NCI-H748 (cell line): ENCODE measurements at regions not wholly inside any gene's neighbourhood (a gene's known extent, or its start where the extent isn't known, plus 50 kb on each side); places are given as distances from the start of the nearest gene placed in this dataset.
"Not testable (repeated sequence)": the region's sequence is repeated elsewhere in the genome, so short reads cannot be mapped to it uniquely, and the experiment has no call there.

Experiments
- DNase-seq: peaks from one replicate; lab custom pipeline; 2025; ENCODE audit not compliant: unreplicated experiment; lab: John Stamatoyannopoulos, UW

GRCh38 chr11:67805253-67806126 lies 131.1 kb upstream of the ALDH3B2 start:
- DNase-seq = peak; percentile 96

- DNase-seq = peak; percentile 21
Measured at GRCh38 chr11:67804435-67805252, 130.2 kb upstream of the ALDH3B2 start.

GRCh38 chr11:67803519-67803918 lies 129.1 kb upstream of the ALDH3B2 start:
- not testable (repeated sequence) for DNase-seq

- not testable (repeated sequence) for DNase-seq
Measured at GRCh38 chr11:67803055-67803454, 128.6 kb upstream of the ALDH3B2 start.

GRCh38 chr11:67802623-67803022 lies 128.2 kb upstream of the ALDH3B2 start:
- not testable (repeated sequence) for DNase-seq

- not testable (repeated sequence) for DNase-seq
Measured at GRCh38 chr11:67801397-67801796, 127.0 kb upstream of the ALDH3B2 start.

GRCh38 chr11:67800591-67800990 lies 126.2 kb upstream of the ALDH3B2 start:
- DNase-seq = not testable (repeated sequence)

- DNase-seq = not testable (repeated sequence)
Measured at GRCh38 chr11:67799808-67800207, 125.4 kb upstream of the ALDH3B2 start.

- DNase-seq = not testable (repeated sequence)
Measured at GRCh38 chr11:67797726-67798521, 123.5 kb upstream of the ALDH3B2 start.

GRCh38 chr11:67795746-67796145 lies 121.3 kb upstream of the ALDH3B2 start:
- no peak for DNase-seq

GRCh38 chr11:67793750-67794149 lies 119.3 kb upstream of the ALDH3B2 start:
- DNase-seq = not testable (repeated sequence)

GRCh38 chr11:67792273-67792990 lies 118.0 kb upstream of the ALDH3B2 start:
- peak; percentile 63 for DNase-seq

- peak; percentile 43 for DNase-seq
Measured at GRCh38 chr11:67791598-67792170, 117.3 kb upstream of the ALDH3B2 start.

GRCh38 chr11:67788341-67788695 lies 113.9 kb upstream of the ALDH3B2 start:
- not testable (repeated sequence) for DNase-seq

- DNase-seq = not testable (repeated sequence)
Measured at GRCh38 chr11:67787681-67788340, 113.4 kb upstream of the ALDH3B2 start.

GRCh38 chr11:67781967-67782366 lies 107.5 kb upstream of the ALDH3B2 start:
- not testable (repeated sequence) for DNase-seq

- DNase-seq = not testable (repeated sequence)
Measured at GRCh38 chr11:67781506-67781905, 107.1 kb upstream of the ALDH3B2 start.

GRCh38 chr11:67780056-67780455 lies 105.6 kb upstream of the ALDH3B2 start:
- no peak for DNase-seq

GRCh38 chr11:67779189-67779875 lies 104.9 kb upstream of the ALDH3B2 start:
- not testable (repeated sequence) for DNase-seq
